Prostate gland (tissue), 2 donors: ENCODE measurements at regions not wholly inside any gene's neighbourhood (a gene's known extent, or its start where the extent isn't known, plus 50 kb on each side); places are given as distances from the start of the nearest gene placed in this dataset.
A peak's percentile ranks its signal among the peaks of the same experiment; 100 is the strongest.

Source experiments
- DNase-seq: peaks from one replicate; pipeline ENCODE4 v3.0.0-alpha.2; 2019; ENCODE audit warnings: low spot score
- H3K27ac ChIP-seq, 2 donors: fragments of 200-600 bp; sonication (generic); 2 replicates each; pipeline ENCODE4 v1.5.1; 2017 to 2019
- H3K27me3 ChIP-seq: fragments of 200-600 bp; sonication (generic); replicated peaks from 2 replicates; pipeline ENCODE4 v1.5.1; 2019; ENCODE audit not compliant: insufficient read depth
- H3K36me3 ChIP-seq, 2 donors: fragments of 200-600 bp; sonication (generic); 1 replicate in 1 of 2; 2 replicates in 1 of 2; pipeline versions ENCODE4 v1.5.1 to v1.8.1; 2017 to 2019
- H3K4me1 ChIP-seq: fragments of 200-600 bp; sonication (generic); replicated peaks from 2 replicates; pipeline ENCODE4 v1.5.1; 2019
- H3K4me3 ChIP-seq, 2 donors: fragments of 200-600 bp; sonication (generic); 2 replicates each; pipeline ENCODE4 v1.5.1; 2017 to 2019
- H3K9me3 ChIP-seq: fragments of 200-600 bp; sonication (generic); 2 replicates; pipeline ENCODE4 v1.5.1; 2017
- POLR2A ChIP-seq: fragments of 450-650 bp; IDR thresholded peaks from one replicate; pipeline ENCODE4 v1.6.1; 2016; ENCODE audit warnings: antibody characterized with exemption, mild to moderate bottlenecking
- POLR2AphosphoS5 ChIP-seq: sonication (generic); formaldehyde crosslinking; IDR thresholded peaks from one replicate; pipeline ENCODE4 v1.6.1; 2017; ENCODE audit warnings: antibody characterized with exemption
- WGBS: methylation state at CpG from one replicate; pipeline ENCODE4 v1.1.5; 2018; 5-methylcytosine and 5-hydroxymethylcytosine counted together
- intact Hi-C: fragments of 100-400 bp; cut with DNase I; formaldehyde crosslinking; loops from one replicate; pipeline ENCODE4 v1.14.2; 2022
- TF ChIP-seq, protein P1 (sequence below), 4 experiments: fragments of 200-600 bp in 2 of 4; fragments of 450-650 bp in 2 of 4; sonication (generic) in 2 of 4; IDR thresholded peaks; 1 replicate in 3 of 4; 2 replicates in 1 of 4; pipeline ENCODE4 v1.5.1; 2016 to 2019; ENCODE audit warnings: antibody characterized with exemption in 4 of 4, mild to moderate bottlenecking in 2 of 4, moderate library complexity in 2 of 4

DNA sequence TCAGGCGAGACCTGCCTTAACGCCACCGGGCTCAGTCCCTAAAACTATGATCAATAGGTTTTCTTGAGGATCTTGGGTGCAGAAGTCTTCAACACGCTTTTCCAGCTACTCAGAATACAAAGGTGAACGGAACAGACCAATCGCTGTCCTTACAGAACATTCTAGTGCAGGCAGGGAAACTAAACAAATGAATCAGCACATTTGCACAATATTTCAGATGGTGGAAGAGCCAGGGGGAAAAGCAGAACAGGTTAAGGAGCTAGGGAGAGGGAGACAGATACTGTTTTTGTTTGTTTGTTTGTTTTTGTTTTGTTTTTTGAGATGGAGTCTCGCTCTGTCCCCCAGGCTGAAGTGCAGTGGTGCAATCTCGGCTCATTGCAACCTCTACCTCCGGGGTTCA, 271.1 kb downstream of the TFAP2C start:
- Histone ChIP-seq H3K9me3 (no peaks in the 10 kb centered on the region), H3K27ac (no peak overlapping the region), H3K4me1 (no peaks in the 10 kb centered on the region), H3K36me3 (no peaks in the 10 kb centered on the region), H3K4me3 (no peak overlapping the region), H3K27me3 (no peaks in the 10 kb centered on the region)
- TF ChIP-seq, protein P1, sequence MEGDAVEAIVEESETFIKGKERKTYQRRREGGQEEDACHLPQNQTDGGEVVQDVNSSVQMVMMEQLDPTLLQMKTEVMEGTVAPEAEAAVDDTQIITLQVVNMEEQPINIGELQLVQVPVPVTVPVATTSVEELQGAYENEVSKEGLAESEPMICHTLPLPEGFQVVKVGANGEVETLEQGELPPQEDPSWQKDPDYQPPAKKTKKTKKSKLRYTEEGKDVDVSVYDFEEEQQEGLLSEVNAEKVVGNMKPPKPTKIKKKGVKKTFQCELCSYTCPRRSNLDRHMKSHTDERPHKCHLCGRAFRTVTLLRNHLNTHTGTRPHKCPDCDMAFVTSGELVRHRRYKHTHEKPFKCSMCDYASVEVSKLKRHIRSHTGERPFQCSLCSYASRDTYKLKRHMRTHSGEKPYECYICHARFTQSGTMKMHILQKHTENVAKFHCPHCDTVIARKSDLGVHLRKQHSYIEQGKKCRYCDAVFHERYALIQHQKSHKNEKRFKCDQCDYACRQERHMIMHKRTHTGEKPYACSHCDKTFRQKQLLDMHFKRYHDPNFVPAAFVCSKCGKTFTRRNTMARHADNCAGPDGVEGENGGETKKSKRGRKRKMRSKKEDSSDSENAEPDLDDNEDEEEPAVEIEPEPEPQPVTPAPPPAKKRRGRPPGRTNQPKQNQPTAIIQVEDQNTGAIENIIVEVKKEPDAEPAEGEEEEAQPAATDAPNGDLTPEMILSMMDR (IDR thresholded peaks at IDR 0.05) = no peak
- TF ChIP-seq POLR2A = no peak
- no peak for TF ChIP-seq POLR2AphosphoS5
- WGBS = 91% methylated on average over 9 of the region's 9 CpGs
- no peak for DNase-seq
- intact Hi-C loops = no loop called here

DNA sequence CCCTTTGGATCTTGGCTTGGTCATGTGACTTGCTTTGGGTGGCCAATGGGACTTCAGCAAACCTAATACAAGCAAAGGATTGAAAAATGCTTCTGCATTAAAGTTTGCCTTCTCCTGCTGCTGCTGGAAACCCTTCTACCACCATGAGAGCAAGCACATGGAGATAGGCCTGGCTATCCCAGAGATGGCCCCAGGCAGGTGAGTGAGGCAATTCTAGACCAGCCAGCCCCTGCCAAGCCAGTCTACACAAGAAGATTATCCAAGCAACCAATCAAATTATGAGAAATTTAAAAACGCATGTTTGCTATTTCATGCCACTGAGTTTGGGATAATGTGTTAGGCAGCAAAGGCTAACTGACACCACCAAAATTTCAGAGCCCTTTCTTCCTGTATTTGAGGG, 274.3 kb downstream of the TFAP2C start:
- no peaks in the 10 kb centered on the region for H3K36me3 ChIP-seq
- DNase-seq = no peak
- 53% methylated on average over 1 of the region's 1 CpG for WGBS
- H3K9me3 ChIP-seq = no peaks in the 10 kb centered on the region
- no peak for TF ChIP-seq POLR2A
- no peaks in the 10 kb centered on the region for H3K4me1 ChIP-seq
- H3K4me3 ChIP-seq = no peak overlapping the region
- no peaks in the 10 kb centered on the region for H3K27me3 ChIP-seq
- intact Hi-C loops = no loop called here
- H3K27ac ChIP-seq = no peak overlapping the region

DNA sequence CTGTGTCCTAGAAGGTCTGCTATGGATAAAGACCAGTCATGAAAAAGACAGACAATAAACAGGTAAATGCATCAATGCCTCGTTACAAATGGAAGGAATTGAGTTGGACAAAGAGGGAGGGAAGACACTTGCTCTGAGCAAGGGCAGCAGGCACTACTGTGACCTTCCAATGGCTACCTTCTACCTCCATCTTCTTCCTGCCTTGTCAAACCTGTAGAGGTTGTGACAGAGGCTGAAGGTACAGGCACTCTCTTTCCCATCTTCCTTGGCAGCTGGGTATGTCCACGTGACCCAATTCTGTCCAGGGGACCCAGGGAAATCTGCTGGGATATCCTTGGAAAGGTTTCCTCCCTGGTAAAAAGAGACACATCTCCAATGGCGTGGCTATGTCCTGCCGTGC, 274.8 kb downstream of the TFAP2C start:
- whole genome bisulfite sequencing = 73% methylated on average over 4 of the region's 4 CpGs
- Histone ChIP-seq H3K27ac (no peak overlapping the region), H3K4me3 (no peak overlapping the region), H3K4me1 (no peaks in the 10 kb centered on the region), H3K9me3 (no peaks in the 10 kb centered on the region), H3K36me3 (no peaks in the 10 kb centered on the region), H3K27me3 (no peaks in the 10 kb centered on the region)
- TF ChIP-seq POLR2AphosphoS5 (no peak), POLR2A (no peak)
- TF ChIP-seq, protein P1 (IDR thresholded peaks at IDR 0.05) = no peak
- DNase-seq = no peak
- intact Hi-C loops = no loop called here

DNA sequence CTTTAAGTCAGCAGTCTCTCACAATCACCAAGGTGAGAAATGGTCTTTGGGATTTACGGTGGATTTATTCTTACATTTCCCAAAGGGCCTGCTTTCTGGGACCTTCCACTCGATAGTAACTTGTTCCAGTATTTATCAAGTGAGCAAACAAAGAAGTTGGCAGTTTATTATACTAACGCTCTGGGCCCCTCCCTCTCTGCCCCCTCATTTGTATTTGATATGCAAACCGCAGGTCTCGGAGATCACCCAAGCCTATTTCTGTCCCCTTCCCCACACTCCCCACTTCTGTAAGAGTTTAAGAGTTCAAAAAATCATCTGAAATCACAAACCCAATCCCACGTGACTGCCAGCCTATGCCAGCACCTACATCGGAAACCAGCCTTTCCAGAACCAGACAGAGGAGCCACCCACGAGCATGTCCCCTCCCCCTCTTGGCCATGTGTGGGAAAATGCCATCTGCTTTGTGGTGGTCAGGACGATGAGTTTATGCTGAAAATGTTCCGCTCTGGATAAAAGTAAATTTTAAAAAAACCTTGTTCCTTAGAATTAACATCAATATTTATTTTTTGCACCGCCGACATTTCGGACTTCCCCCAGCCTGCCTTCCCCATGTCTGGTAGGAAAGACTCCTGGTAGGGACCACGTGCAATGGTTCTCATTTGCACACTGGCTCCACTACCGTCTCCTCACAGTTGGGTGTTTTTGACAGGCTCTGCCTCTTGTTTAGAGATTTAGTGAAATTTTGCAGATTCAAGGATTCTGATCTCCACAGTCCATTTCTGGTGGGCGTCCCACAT, 281.0 kb downstream of the TFAP2C start:
- Histone ChIP-seq H3K4me1 (no peaks in the 10 kb centered on the region), H3K4me3 (no peak overlapping the region), H3K27me3 (no peaks in the 10 kb centered on the region), H3K36me3 (no peaks in the 10 kb centered on the region), H3K9me3 (no peaks in the 10 kb centered on the region), H3K27ac (peak overlapping the region in 1 of 2 donors; percentile 30)
- intact Hi-C loops = no loop called here
- peak; percentile 28 for DNase-seq
- 42% methylated on average over 16 of the region's 16 CpGs for WGBS
- peak; percentile 26 for TF ChIP-seq POLR2AphosphoS5
- TF ChIP-seq, protein P1 (IDR thresholded peaks at IDR 0.05) = no peak

DNA sequence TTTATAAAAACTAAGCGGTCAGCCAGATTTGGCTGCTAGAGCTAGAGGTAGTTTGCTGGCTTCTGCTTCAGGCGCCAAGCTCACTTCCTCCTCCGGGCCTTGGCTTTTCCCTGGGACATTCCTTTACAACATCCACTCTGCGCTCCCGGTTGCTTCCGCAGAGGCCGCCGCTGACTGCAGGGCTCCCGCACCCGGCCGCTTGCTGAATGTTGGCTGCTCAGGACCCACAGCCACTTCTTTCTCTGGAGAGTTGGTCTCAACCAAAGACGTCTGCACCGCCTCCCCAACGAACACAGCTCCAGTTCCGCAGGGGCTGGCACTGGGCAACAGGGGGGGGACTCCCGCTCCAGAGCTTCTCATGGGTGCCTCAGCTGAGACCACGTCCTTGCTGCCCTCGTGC, 282.8 kb downstream of the TFAP2C start:
- Histone ChIP-seq H3K4me1 (no peaks in the 10 kb centered on the region), H3K9me3 (no peaks in the 10 kb centered on the region), H3K4me3 (no peak overlapping the region), H3K27ac (no peak overlapping the region), H3K27me3 (no peaks in the 10 kb centered on the region), H3K36me3 (no peaks in the 10 kb centered on the region)
- TF ChIP-seq POLR2AphosphoS5 (no peak), POLR2A (no peak)
- TF ChIP-seq, protein P1 (IDR thresholded peaks at IDR 0.05) = no peak
- 85% methylated on average over 18 of the region's 18 CpGs for WGBS
- intact Hi-C loops = no loop called here
- DNase-seq = no peak
